Endodermal cell (in vitro differentiated cells): ENCODE measurements at regions not wholly inside any gene's neighbourhood (a gene's known extent, or its start where the extent isn't known, plus 50 kb on each side); places are given as distances from the start of the nearest gene placed in this dataset.

ENCODE experiments used
- DNase-seq: peaks from one replicate; pipeline ENCODE4 v3.0.0-alpha.2; 2017
- H3K27ac ChIP-seq: 2 replicates; pipeline ENCODE4 v1.5.1; 2013; ENCODE audit warnings: mild to moderate bottlenecking, low read depth, low read length, moderate library complexity
- H3K27me3 ChIP-seq: 2 replicates; pipeline ENCODE4 v1.6.1; 2013; ENCODE audit warnings: mild to moderate bottlenecking, low read length, moderate library complexity; ENCODE audit not compliant: insufficient read depth, control insufficient read depth, poor library complexity, severe bottlenecking
- H3K36me3 ChIP-seq: 2 replicates; pipeline ENCODE4 v1.7.0; 2013; ENCODE audit warnings: mild to moderate bottlenecking, low read length, moderate library complexity; ENCODE audit not compliant: control insufficient read depth, insufficient read depth
- H3K4me1 ChIP-seq: one replicate; pipeline ENCODE4 v1.7.0; 2013; ENCODE audit warnings: low read length; ENCODE audit not compliant: control insufficient read depth, insufficient read depth
- H3K4me3 ChIP-seq: 2 replicates; pipeline ENCODE4 v1.5.1; 2013; ENCODE audit warnings: mild to moderate bottlenecking, low read length, moderate library complexity
- H3K9ac ChIP-seq: 2 replicates; pipeline ENCODE4 v1.6.1; 2013; ENCODE audit warnings: mild to moderate bottlenecking, low read length, moderate library complexity; ENCODE audit not compliant: poor library complexity, severe bottlenecking; ENCODE audit errors: extremely low read depth
- H3K9me3 ChIP-seq: 2 replicates; pipeline ENCODE4 v1.6.1; 2013; ENCODE audit warnings: mild to moderate bottlenecking, low read length, moderate library complexity; ENCODE audit not compliant: control insufficient read depth
- H3K27ac Mint-ChIP-seq: 2 replicates; pipeline ENCODE4 v1.8.0; 2020; ENCODE audit warnings: mixed read lengths
- H3K27me3 Mint-ChIP-seq: 2 replicates; pipeline ENCODE4 v1.8.0; 2021; ENCODE audit warnings: mild to moderate bottlenecking, mixed read lengths; ENCODE audit not compliant: insufficient read depth
- H3K36me3 Mint-ChIP-seq: 2 replicates; pipeline ENCODE4 v1.8.0; 2020; ENCODE audit warnings: low read depth, mixed read lengths
- H3K4me1 Mint-ChIP-seq: 2 replicates; pipeline ENCODE4 v1.8.0; 2020; ENCODE audit warnings: mixed read lengths
- H3K4me3 Mint-ChIP-seq: 2 replicates; pipeline ENCODE4 v1.8.0; 2020; ENCODE audit warnings: mild to moderate bottlenecking, moderate library complexity, mixed read lengths
- H3K9me3 Mint-ChIP-seq: 2 replicates; pipeline ENCODE4 v1.8.0; 2020; ENCODE audit warnings: mild to moderate bottlenecking, mixed read lengths
- CTCF ChIP-seq: fragments of 200-600 bp; sonication (generic); conservative IDR thresholded peaks from 2 replicates; pipeline ENCODE4 v1.5.0; 2021; ENCODE audit warnings: antibody characterized with exemption, mild to moderate bottlenecking
- WGBS, 2 experiments: methylation state at CpG; one replicate each; pipeline versions ENCODE4 v1.1.5 to v1.1.7; 2013; ENCODE audit warnings: missing lambda C conversion rate in 2 of 2, mixed read lengths in 1 of 2; ENCODE audit not compliant: insufficient coverage in 1 of 2, insufficient read length in 1 of 2; 5-methylcytosine and 5-hydroxymethylcytosine counted together

- H3K4me3 Mint-ChIP-seq: no peak overlapping the region
- peaks cover 7% of the 10 kb centered on the region for H3K9me3 Mint-ChIP-seq
- no peak for DNase-seq
- H3K4me1 Mint-ChIP-seq: no peaks in the 10 kb centered on the region
- no peaks in the 10 kb centered on the region for H3K36me3 Mint-ChIP-seq
- H3K27ac Mint-ChIP-seq: no peak overlapping the region
- no peak for TF ChIP-seq CTCF
- no peaks in the 10 kb centered on the region for H3K9me3 ChIP-seq
- no peak overlapping the region for H3K4me3 ChIP-seq
- H3K9ac ChIP-seq: no peak overlapping the region
- no peak overlapping the region for H3K27ac ChIP-seq
- no peaks in the 10 kb centered on the region for H3K4me1 ChIP-seq
- H3K27me3 Mint-ChIP-seq: no peaks in the 10 kb centered on the region
- WGBS, 2 experiments: 88 to 100% methylated on average over 1 of the region's 2 CpGs
- H3K36me3 ChIP-seq: no peaks in the 10 kb centered on the region
- H3K27me3 ChIP-seq: no peaks in the 10 kb centered on the region
Observed at GRCh38 chr1:99482286-99482685, 163.6 kb upstream of the PALMD start.

GRCh38 chr1:99482750-99483149, 163.2 kb upstream of the PALMD start:
- Mint-ChIP-seq H3K36me3 (no peaks in the 10 kb centered on the region), H3K4me1 (no peaks in the 10 kb centered on the region), H3K4me3 (no peak overlapping the region), H3K27ac (no peak overlapping the region), H3K9me3 (peaks cover 7% of the 10 kb centered on the region), H3K27me3 (no peaks in the 10 kb centered on the region)
- TF ChIP-seq CTCF: no peak
- Histone ChIP-seq H3K27me3 (no peaks in the 10 kb centered on the region), H3K27ac (no peak overlapping the region), H3K9me3 (no peaks in the 10 kb centered on the region), H3K4me1 (no peaks in the 10 kb centered on the region), H3K4me3 (no peak overlapping the region), H3K9ac (no peak overlapping the region), H3K36me3 (no peaks in the 10 kb centered on the region)
- WGBS, 2 experiments: 81% methylated on average over 4 of the region's 4 CpGs; no CpG with 5 or more reads in 1 of the 2 experiments
- DNase-seq: no peak

- H3K36me3 Mint-ChIP-seq: no peaks in the 10 kb centered on the region
- H3K27ac Mint-ChIP-seq: no peak overlapping the region
- H3K4me1 Mint-ChIP-seq: peaks cover 12% of the 10 kb centered on the region
- 71% methylated on average over 2 of the region's 2 CpGs; no CpG with 5 or more reads in 1 of the 2 experiments for WGBS, 2 experiments
- no peak for TF ChIP-seq CTCF
- H3K27me3 ChIP-seq: no peaks in the 10 kb centered on the region
- no peak overlapping the region for H3K4me3 ChIP-seq
- H3K9me3 Mint-ChIP-seq: no peaks in the 10 kb centered on the region
- no peaks in the 10 kb centered on the region for H3K9me3 ChIP-seq
- no peaks in the 10 kb centered on the region for H3K4me1 ChIP-seq
- no peak overlapping the region for H3K9ac ChIP-seq
- no peak overlapping the region for H3K4me3 Mint-ChIP-seq
- H3K27ac ChIP-seq: no peak overlapping the region
- no peaks in the 10 kb centered on the region for H3K27me3 Mint-ChIP-seq
- H3K36me3 ChIP-seq: no peaks in the 10 kb centered on the region
- DNase-seq: no peak
Observed at GRCh38 chr1:99490031-99490430, 155.9 kb upstream of the PALMD start.
